MM.1S (cell line): ENCODE measurements at regions not wholly inside any gene's neighbourhood (a gene's known extent, or its start where the extent isn't known, plus 50 kb on each side); places are given as distances from the start of the nearest gene placed in this dataset.

Experiments
- EZH2 ChIP-seq: fragments of 300-600 bp; sonication (generic); optimal IDR thresholded peaks from 2 replicates; pipeline ENCODE3; 2017; ENCODE audit warnings: low read depth, mild to moderate bottlenecking, antibody characterized with exemption, low read length, mixed read lengths
- EZH2phosphoT487 ChIP-seq: fragments of 300-600 bp; sonication (generic); IDR thresholded peaks from 2 replicates; pipeline ENCODE4 v1.6.1; 2018; ENCODE audit warnings: antibody characterized with exemption, low read length
- TF ChIP-seq, protein P1 (sequence below): fragments of 300-600 bp; sonication (generic); IDR thresholded peaks from 2 replicates; pipeline ENCODE4 v1.5.1; 2016; ENCODE audit warnings: antibody characterized with exemption, low read length, mixed read lengths

DNA sequence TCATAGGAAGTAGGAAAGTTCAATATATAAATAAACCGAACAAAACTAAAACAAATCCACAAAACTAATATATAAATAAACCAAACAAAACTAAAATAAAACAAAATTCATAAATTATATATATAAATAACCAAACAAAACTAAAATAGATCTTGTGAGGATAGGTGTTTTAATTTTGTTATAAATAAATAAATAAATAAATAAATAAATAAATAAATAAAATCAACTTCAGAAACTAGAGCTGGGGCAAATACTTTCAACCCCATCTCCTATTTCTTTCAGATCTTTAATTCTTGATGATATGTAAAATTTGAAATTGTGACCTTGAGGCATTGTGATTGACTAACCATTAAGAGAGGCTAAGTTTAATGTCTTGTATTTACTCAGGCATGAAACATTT lies 416.1 kb downstream of the SAMD5 start:
- TF ChIP-seq, protein P1, sequence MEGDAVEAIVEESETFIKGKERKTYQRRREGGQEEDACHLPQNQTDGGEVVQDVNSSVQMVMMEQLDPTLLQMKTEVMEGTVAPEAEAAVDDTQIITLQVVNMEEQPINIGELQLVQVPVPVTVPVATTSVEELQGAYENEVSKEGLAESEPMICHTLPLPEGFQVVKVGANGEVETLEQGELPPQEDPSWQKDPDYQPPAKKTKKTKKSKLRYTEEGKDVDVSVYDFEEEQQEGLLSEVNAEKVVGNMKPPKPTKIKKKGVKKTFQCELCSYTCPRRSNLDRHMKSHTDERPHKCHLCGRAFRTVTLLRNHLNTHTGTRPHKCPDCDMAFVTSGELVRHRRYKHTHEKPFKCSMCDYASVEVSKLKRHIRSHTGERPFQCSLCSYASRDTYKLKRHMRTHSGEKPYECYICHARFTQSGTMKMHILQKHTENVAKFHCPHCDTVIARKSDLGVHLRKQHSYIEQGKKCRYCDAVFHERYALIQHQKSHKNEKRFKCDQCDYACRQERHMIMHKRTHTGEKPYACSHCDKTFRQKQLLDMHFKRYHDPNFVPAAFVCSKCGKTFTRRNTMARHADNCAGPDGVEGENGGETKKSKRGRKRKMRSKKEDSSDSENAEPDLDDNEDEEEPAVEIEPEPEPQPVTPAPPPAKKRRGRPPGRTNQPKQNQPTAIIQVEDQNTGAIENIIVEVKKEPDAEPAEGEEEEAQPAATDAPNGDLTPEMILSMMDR = no peak
- TF ChIP-seq EZH2 = no peak
- no peak for TF ChIP-seq EZH2phosphoT487
